Activated naive CD8-positive, alpha-beta T cell treated with anti-CD3 and anti-CD28 coated beads, Interleukin-2, amount 50 U/mL, for 24 hours (primary cell): ENCODE measurements at regions not wholly inside any gene's neighbourhood (a gene's known extent, or its start where the extent isn't known, plus 50 kb on each side); places are given as distances from the start of the nearest gene placed in this dataset.

Experiments
- ATAC-seq: fragments of 150-1000 bp; cut with Tn5 transposase; one replicate; pipeline ENCODE4 v1.10.0; 2021
- DNase-seq: peaks from one replicate; pipeline ENCODE4 v3.0.0; 2021
- H3K27ac Mint-ChIP-seq: one replicate; pipeline ENCODE4 v1.8.0; 2021; ENCODE audit warnings: mild to moderate bottlenecking, mixed read lengths
- H3K27me3 Mint-ChIP-seq: one replicate; pipeline ENCODE4 v1.8.0; 2021; ENCODE audit warnings: mixed read lengths
- H3K36me3 Mint-ChIP-seq: one replicate; pipeline ENCODE4 v1.8.0; 2021; ENCODE audit warnings: low read depth, mixed read lengths
- H3K4me1 Mint-ChIP-seq: one replicate; pipeline ENCODE4 v1.8.0; 2021; ENCODE audit warnings: mixed read lengths
- H3K4me3 Mint-ChIP-seq: one replicate; pipeline ENCODE4 v1.8.0; 2021; ENCODE audit warnings: mild to moderate bottlenecking, moderate library complexity, mixed read lengths
- H3K9me3 Mint-ChIP-seq: one replicate; pipeline ENCODE4 v1.8.0; 2021; ENCODE audit warnings: mixed read lengths

- H3K9me3 Mint-ChIP-seq: peaks cover 3% of the 10 kb centered on the region
- no peaks in the 10 kb centered on the region for H3K27me3 Mint-ChIP-seq
These were observed 1024.1 kb upstream of the KLHL29 start for GRCh38 chr2:22360735-22361374.

DNA sequence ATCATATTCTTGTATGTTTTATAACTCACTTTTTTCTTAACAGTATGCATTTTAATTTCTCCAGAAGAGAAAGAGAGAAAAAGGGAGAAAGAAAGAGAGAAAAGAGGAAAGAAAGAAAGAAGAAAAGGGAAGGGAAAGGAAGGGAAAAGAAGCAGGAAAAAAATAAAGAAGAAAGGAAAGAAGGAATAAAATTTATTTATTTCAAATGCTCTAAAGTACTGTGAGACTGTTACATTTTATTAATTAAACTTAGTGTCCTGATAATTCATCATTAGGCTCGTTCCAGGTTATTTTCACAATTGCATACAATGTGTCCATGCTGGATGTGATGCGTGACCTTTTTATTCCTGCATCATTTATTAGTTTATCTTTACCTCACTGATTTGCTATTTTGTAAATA is 1023.4 kb upstream of the KLHL29 start:
- ATAC-seq (no peak), DNase-seq (no peak)
- no peaks in the 10 kb centered on the region for H3K27me3 Mint-ChIP-seq
- H3K4me3 Mint-ChIP-seq: no peak overlapping the region
- no peaks in the 10 kb centered on the region for H3K36me3 Mint-ChIP-seq
- no peaks in the 10 kb centered on the region for H3K4me1 Mint-ChIP-seq
- H3K27ac Mint-ChIP-seq: no peak overlapping the region
- H3K9me3 Mint-ChIP-seq: no peaks in the 10 kb centered on the region

More at GRCh38 chr2:22360735-22361374, 1024.1 kb upstream of the KLHL29 start:
- Mint-ChIP-seq H3K36me3 (no peaks in the 10 kb centered on the region), H3K4me1 (no peaks in the 10 kb centered on the region), H3K4me3 (no peak overlapping the region), H3K27ac (no peak overlapping the region)
- ATAC-seq: no peak
- no peak for DNase-seq

- Mint-ChIP-seq H3K4me3 (no peak overlapping the region), H3K36me3 (no peaks in the 10 kb centered on the region), H3K27me3 (no peaks in the 10 kb centered on the region), H3K9me3 (peaks cover 19% of the 10 kb centered on the region), H3K4me1 (no peaks in the 10 kb centered on the region), H3K27ac (no peak overlapping the region)
- DNase-seq (no peak), ATAC-seq (no peak)
These were observed 1009.9 kb upstream of the KLHL29 start for GRCh38 chr2:22375096-22375495.

DNA sequence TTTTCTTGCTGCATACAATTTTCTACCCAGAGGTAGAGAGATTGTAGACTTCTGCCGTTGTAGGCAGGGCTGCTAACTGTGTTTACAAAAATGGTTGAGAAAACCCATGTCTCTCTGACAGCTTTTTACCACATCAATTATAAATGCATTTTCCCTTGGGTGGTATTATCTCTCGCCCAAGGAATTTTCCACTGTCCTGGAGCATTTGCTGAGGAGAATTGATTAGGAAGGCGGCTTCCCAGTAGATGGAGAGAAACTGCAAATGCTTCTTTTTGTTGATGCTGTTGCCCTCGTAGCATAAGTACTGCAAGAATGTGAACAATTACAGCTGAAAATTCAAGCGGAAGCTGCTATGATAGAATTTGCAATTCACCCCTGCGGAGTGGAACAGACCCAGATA is 1007.7 kb upstream of the KLHL29 start:
- Mint-ChIP-seq H3K4me3 (no peak overlapping the region), H3K27ac (no peak overlapping the region), H3K36me3 (no peaks in the 10 kb centered on the region), H3K27me3 (no peaks in the 10 kb centered on the region), H3K9me3 (peaks cover 3% of the 10 kb centered on the region), H3K4me1 (no peaks in the 10 kb centered on the region)
- DNase-seq: no peak
- ATAC-seq: no peak

- peaks cover 1% of the 10 kb centered on the region for H3K27me3 Mint-ChIP-seq
- H3K4me3 Mint-ChIP-seq: no peak overlapping the region
- no peaks in the 10 kb centered on the region for H3K4me1 Mint-ChIP-seq
- H3K36me3 Mint-ChIP-seq: no peaks in the 10 kb centered on the region
- ATAC-seq (no peak), DNase-seq (no peak)
- H3K9me3 Mint-ChIP-seq: peaks cover 3% of the 10 kb centered on the region
- no peak overlapping the region for H3K27ac Mint-ChIP-seq
These were observed 1002.4 kb upstream of the KLHL29 start for GRCh38 chr2:22382479-22383169.

DNA sequence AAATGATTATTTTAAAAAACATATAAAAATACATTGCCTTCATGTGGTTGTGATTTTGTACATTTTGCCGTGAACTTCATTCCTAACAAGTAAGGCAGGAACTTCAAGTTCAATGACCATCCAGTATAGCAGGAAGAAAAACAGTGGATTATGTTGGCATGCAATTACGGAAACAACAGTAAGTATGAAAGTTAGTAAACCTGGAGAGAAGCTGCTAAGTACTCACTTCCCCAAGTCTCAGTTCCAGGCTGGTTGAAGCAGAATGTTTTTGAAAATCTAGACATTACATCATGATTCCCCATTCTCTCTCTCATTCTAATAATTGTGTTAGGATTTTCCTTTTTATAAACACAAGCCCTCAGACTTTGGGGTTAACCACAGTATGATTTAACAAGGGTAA is 987.1 kb upstream of the KLHL29 start:
- H3K27ac Mint-ChIP-seq: no peak overlapping the region
- no peaks in the 10 kb centered on the region for H3K36me3 Mint-ChIP-seq
- H3K4me3 Mint-ChIP-seq: no peak overlapping the region
- ATAC-seq (no peak), DNase-seq (no peak)
- no peaks in the 10 kb centered on the region for H3K4me1 Mint-ChIP-seq
- H3K27me3 Mint-ChIP-seq: no peaks in the 10 kb centered on the region
- H3K9me3 Mint-ChIP-seq: no peaks in the 10 kb centered on the region

- H3K9me3 Mint-ChIP-seq: peaks cover 9% of the 10 kb centered on the region
- no peak for ATAC-seq
- H3K4me1 Mint-ChIP-seq: no peaks in the 10 kb centered on the region
- no peaks in the 10 kb centered on the region for H3K36me3 Mint-ChIP-seq
- DNase-seq: no peak
- no peaks in the 10 kb centered on the region for H3K27me3 Mint-ChIP-seq
- H3K4me3 Mint-ChIP-seq: no peak overlapping the region
- no peak overlapping the region for H3K27ac Mint-ChIP-seq
These were observed 981.2 kb upstream of the KLHL29 start for GRCh38 chr2:22403748-22404147.

DNA sequence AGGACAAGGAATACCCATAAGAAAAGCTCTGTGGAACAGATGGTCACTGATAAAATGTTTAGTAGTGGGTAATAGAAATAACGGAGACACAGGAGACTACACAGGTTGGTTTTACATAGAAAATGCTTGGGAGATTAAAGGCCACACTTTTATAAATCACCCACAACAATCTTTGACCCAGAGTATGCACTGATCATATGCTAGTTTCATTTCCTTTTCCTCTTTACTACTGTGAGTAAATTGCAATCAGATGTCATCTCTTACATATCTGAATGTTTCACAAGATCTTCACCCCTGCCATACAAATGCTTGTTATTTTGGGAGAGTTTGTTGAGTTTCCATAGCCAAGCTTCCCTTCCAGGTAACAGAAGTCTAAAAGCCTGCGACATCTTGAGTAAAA is 978.4 kb upstream of the KLHL29 start:
- ATAC-seq (no peak), DNase-seq (no peak)
- no peak overlapping the region for H3K27ac Mint-ChIP-seq
- no peaks in the 10 kb centered on the region for H3K36me3 Mint-ChIP-seq
- H3K4me3 Mint-ChIP-seq: no peak overlapping the region
- no peaks in the 10 kb centered on the region for H3K4me1 Mint-ChIP-seq
- H3K27me3 Mint-ChIP-seq: no peaks in the 10 kb centered on the region
- peaks cover 15% of the 10 kb centered on the region for H3K9me3 Mint-ChIP-seq

DNA sequence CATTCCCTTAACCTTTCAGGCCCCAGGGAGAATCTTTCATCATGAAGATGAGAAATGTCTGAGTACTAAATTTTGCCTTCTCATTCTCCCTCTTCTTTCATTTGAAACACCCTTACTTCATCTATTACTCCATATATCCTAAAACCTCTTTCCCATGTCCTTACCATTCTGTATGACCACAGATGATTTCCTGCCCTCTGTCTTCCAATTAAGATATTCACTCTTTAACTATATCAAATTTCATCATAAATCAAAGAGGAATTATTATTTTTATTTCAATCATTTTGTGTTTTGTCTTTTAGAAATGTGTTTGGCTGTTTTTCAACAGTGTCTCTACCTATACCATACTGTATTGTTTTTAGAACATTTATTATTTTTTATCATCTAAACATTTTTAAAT is 964.9 kb upstream of the KLHL29 start:
- no peak overlapping the region for H3K4me3 Mint-ChIP-seq
- no peaks in the 10 kb centered on the region for H3K27me3 Mint-ChIP-seq
- ATAC-seq (no peak), DNase-seq (no peak)
- H3K27ac Mint-ChIP-seq: no peak overlapping the region
- peaks cover 17% of the 10 kb centered on the region for H3K9me3 Mint-ChIP-seq
- H3K36me3 Mint-ChIP-seq: no peaks in the 10 kb centered on the region
- H3K4me1 Mint-ChIP-seq: no peaks in the 10 kb centered on the region

DNA sequence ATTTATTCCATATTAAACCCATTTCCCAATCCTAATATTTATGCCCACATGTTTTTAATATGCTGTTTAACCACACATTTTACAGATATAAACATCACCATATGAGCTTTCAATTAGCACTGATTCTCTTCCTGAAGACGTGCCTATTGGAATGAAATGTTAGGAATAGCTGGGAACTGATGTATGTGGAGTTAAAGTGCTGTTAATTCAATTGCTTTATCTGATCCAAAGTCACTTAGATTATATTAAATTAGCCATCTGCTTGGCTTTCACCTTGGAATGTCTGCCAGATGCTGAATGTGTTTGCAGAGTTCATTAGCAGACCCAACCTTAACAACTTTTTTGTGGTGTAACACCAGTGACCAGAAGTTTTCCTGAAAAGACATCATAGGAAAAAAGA is 942.9 kb upstream of the KLHL29 start:
- no peaks in the 10 kb centered on the region for H3K27me3 Mint-ChIP-seq
- no peak overlapping the region for H3K4me3 Mint-ChIP-seq
- ATAC-seq (no peak), DNase-seq (no peak)
- no peaks in the 10 kb centered on the region for H3K36me3 Mint-ChIP-seq
- H3K4me1 Mint-ChIP-seq: no peaks in the 10 kb centered on the region
- H3K9me3 Mint-ChIP-seq: no peaks in the 10 kb centered on the region
- no peak overlapping the region for H3K27ac Mint-ChIP-seq

- Mint-ChIP-seq H3K4me1 (no peaks in the 10 kb centered on the region), H3K27ac (no peak overlapping the region), H3K36me3 (no peaks in the 10 kb centered on the region), H3K9me3 (peaks cover 3% of the 10 kb centered on the region), H3K27me3 (no peaks in the 10 kb centered on the region), H3K4me3 (no peak overlapping the region)
- DNase-seq (no peak), ATAC-seq (no peak)
These were observed 940.7 kb upstream of the KLHL29 start for GRCh38 chr2:22444281-22444680.

DNA sequence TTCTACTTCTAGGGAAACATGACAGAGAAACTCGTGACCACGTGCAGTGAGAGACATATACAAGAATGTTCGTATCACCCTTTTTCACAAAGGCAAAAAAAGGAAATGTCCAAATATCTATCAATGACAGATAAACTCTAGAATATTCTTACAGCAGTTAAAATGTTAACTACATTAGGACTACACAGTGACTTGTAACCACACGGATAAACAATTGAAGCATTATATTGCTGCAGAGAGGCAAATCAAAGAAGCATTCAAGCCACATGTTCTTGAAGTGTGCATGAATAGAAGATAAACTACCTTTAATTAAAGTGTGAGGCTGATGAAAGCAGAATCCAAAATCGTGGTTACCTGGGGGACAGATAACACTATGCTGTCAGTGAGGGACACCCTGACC is 935.3 kb upstream of the KLHL29 start:
- no peak overlapping the region for H3K27ac Mint-ChIP-seq
- ATAC-seq: no peak

GRCh38 chr2:22450831-22451230 is 934.1 kb upstream of the KLHL29 start:
- Mint-ChIP-seq H3K4me3 (no peak overlapping the region), H3K9me3 (peaks cover 3% of the 10 kb centered on the region), H3K36me3 (no peaks in the 10 kb centered on the region), H3K27me3 (no peaks in the 10 kb centered on the region), H3K4me1 (no peaks in the 10 kb centered on the region), H3K27ac (no peak overlapping the region)
- ATAC-seq: no peak
- no peak for DNase-seq

More for the DNA sequence above, 935.3 kb upstream of the KLHL29 start:
- Mint-ChIP-seq H3K4me3 (no peak overlapping the region), H3K4me1 (no peaks in the 10 kb centered on the region), H3K27me3 (no peaks in the 10 kb centered on the region), H3K9me3 (peaks cover 3% of the 10 kb centered on the region), H3K36me3 (no peaks in the 10 kb centered on the region)
- no peak for DNase-seq

GRCh38 chr2:22454826-22455485 is 930.0 kb upstream of the KLHL29 start:
- Mint-ChIP-seq H3K9me3 (no peaks in the 10 kb centered on the region), H3K27ac (no peak overlapping the region), H3K4me1 (no peaks in the 10 kb centered on the region), H3K27me3 (no peaks in the 10 kb centered on the region), H3K36me3 (no peaks in the 10 kb centered on the region), H3K4me3 (no peak overlapping the region)
- ATAC-seq (no peak), DNase-seq (no peak)

- Mint-ChIP-seq H3K27me3 (no peaks in the 10 kb centered on the region), H3K36me3 (no peaks in the 10 kb centered on the region), H3K4me1 (no peaks in the 10 kb centered on the region), H3K9me3 (no peaks in the 10 kb centered on the region), H3K4me3 (no peak overlapping the region), H3K27ac (no peak overlapping the region)
- ATAC-seq: no peak
- no peak for DNase-seq
These were observed 926.5 kb upstream of the KLHL29 start for GRCh38 chr2:22458440-22458839.
